Hepatocyte (in vitro differentiated cells): ENCODE measurements at regions not wholly inside any gene's neighbourhood (a gene's known extent, or its start where the extent isn't known, plus 50 kb on each side); places are given as distances from the start of the nearest gene placed in this dataset.

Experiments
- EZH2 ChIP-seq: fragments of 200-600 bp; sonication (generic); IDR thresholded peaks from 2 replicates; pipeline ENCODE4 v1.6.1; 2016; ENCODE audit warnings: antibody characterized with exemption, mild to moderate bottlenecking, borderline replicate concordance
- EZH2phosphoT487 ChIP-seq: fragments of 200-600 bp; sonication (generic); IDR thresholded peaks from one replicate; pipeline ENCODE4 v1.6.1; 2018; ENCODE audit warnings: antibody characterized with exemption, mild to moderate bottlenecking, low read depth, moderate library complexity; ENCODE audit not compliant: unreplicated experiment, severe bottlenecking
- TF ChIP-seq, protein P1 (sequence below): fragments of 200-600 bp; sonication (generic); IDR thresholded peaks from 2 replicates; pipeline ENCODE4 v1.5.1; 2016; ENCODE audit warnings: antibody characterized with exemption, mild to moderate bottlenecking; ENCODE audit not compliant: poor library complexity

DNA sequence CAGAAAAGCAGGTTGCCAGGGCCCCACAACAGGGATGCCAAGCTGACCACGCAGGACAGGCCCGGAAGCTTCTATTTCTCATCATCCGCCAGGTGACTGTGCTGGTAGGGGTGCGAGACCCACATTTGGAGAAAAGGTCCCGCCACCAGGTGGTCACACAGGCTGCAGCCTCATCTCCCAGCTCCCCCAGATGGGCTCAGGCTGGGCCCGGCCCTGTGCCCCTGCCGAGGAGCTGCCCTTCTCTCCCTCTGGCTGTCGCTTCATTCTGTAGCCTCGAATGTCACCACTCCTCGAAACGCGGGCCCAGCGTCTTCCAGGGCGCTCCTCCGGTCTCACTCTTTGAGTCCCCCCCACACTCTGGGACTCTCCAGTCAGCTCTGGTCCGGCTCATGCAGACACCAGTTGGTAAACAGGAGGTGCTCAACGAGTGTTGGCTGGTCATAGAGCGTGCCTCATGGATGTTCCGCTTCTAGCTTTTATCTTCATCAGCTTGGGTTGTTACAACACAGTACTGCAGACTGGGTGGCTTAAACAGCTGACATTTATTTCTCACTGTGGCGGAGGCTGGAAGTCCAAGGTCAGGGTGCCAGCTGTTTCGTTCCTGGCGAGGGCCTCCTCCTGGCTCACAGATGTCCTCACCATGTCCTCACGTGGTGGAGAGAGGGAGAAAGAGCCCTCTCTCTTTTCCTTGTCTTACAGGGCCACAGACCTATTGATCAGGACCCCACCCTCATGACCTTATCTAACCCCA, 87.1 kb downstream of the TEX29 start:
- TF ChIP-seq, protein P1, sequence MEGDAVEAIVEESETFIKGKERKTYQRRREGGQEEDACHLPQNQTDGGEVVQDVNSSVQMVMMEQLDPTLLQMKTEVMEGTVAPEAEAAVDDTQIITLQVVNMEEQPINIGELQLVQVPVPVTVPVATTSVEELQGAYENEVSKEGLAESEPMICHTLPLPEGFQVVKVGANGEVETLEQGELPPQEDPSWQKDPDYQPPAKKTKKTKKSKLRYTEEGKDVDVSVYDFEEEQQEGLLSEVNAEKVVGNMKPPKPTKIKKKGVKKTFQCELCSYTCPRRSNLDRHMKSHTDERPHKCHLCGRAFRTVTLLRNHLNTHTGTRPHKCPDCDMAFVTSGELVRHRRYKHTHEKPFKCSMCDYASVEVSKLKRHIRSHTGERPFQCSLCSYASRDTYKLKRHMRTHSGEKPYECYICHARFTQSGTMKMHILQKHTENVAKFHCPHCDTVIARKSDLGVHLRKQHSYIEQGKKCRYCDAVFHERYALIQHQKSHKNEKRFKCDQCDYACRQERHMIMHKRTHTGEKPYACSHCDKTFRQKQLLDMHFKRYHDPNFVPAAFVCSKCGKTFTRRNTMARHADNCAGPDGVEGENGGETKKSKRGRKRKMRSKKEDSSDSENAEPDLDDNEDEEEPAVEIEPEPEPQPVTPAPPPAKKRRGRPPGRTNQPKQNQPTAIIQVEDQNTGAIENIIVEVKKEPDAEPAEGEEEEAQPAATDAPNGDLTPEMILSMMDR, result no peak
- TF ChIP-seq EZH2 (no peak), EZH2phosphoT487 (no peak)
